GM12891 (cell line): ENCODE measurements at regions not wholly inside any gene's neighbourhood (a gene's known extent, or its start where the extent isn't known, plus 50 kb on each side); places are given as distances from the start of the nearest gene placed in this dataset.

Experiments
- POLR2A ChIP-seq: IDR thresholded peaks from 2 replicates; pipeline ENCODE4 v1.6.1; 2011; ENCODE audit warnings: low read depth, low read length, control low read depth
- POLR2AphosphoS5 ChIP-seq: IDR thresholded peaks from 2 replicates; pipeline ENCODE4 v1.6.1; 2011; ENCODE audit warnings: low read depth, low read length, control low read depth

DNA sequence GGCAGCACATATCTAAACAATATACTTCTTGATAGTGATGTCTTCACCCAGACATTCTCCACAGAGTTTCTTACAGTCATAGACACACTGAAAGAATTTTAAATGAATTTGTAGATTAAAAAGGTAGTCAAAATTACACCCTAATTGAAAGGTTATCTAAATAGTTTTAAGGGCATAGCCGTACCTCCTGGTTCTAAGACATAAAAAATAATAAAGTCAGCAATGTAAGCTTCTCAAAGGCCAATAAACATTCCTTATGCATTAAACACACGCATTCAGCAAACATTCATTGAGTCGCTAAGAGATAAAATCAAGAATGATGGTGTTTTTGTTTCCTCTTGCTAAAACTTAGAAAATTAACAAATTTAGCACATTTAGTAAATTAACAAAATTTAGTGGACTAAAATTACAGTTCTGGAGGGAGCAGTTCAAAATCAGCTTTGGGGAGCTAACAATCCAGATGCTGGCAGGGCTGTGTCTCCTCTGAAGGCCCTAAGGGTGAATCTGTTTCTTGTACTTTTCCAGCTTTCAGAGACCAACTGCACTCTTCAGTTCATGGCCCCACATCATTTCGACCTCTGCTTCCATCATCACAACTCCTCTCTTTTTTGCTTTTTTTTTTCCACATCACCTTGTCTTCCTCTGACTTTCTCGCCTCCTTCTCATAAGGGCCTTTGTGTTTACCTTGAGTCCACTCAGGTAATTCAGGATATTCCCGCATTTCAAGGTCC is 516.5 kb downstream of the DNAH5 start:
- TF ChIP-seq POLR2AphosphoS5 (no peak), POLR2A (no peak)
